Activated CD4-positive, alpha-beta T cell treated with anti-CD3 and anti-CD28 coated beads, Interleukin-2, amount 50 U/mL, for 1 hour (primary cell): ENCODE measurements at regions not wholly inside any gene's neighbourhood (a gene's known extent, or its start where the extent isn't known, plus 50 kb on each side); places are given as distances from the start of the nearest gene placed in this dataset.

Experiments used
- DNase-seq: peaks from one replicate; pipeline ENCODE4 v3.0.0-alpha.2; 2020

- no peak for DNase-seq
Measured at GRCh38 chr2:118176601-118177000, 88.3 kb downstream of the INSIG2 start.

- no peak for DNase-seq
Measured at GRCh38 chr2:118171546-118171945, 83.3 kb downstream of the INSIG2 start.

- no peak for DNase-seq
Measured at GRCh38 chr2:118169359-118170005, 81.2 kb downstream of the INSIG2 start.

GRCh38 chr2:118168615-118169014 lies 80.3 kb downstream of the INSIG2 start:
- DNase-seq = no peak

GRCh38 chr2:118167026-118167425 lies 78.8 kb downstream of the INSIG2 start:
- DNase-seq = no peak

GRCh38 chr2:118166242-118166641 lies 78.0 kb downstream of the INSIG2 start:
- DNase-seq = no peak

GRCh38 chr2:118165595-118165994 lies 77.3 kb downstream of the INSIG2 start:
- DNase-seq = no peak
